ENCODE measurements at regions not wholly inside any gene's neighbourhood (a gene's known extent, or its start where the extent isn't known, plus 50 kb on each side); places are given as distances from the start of the nearest gene placed in this dataset.
"Not testable (repeated sequence)": the region's sequence is repeated elsewhere in the genome, so short reads cannot be mapped to it uniquely, and the experiment has no call there.

GRCh38 chr2:15816674-15817406, 123.5 kb upstream of the MYCN start:
- Histone ChIP-seq H3K9me3 (ENCODE audit: insufficient read depth, low read depth, low read length) (no peaks in the 10 kb centered on the region), H3K4me3 (ENCODE audit: low read length) (no peak overlapping the region), H3K9ac (ENCODE audit: low read depth, low read length) (no peak overlapping the region), H3K27ac (ENCODE audit: low read depth, low read length) (no peak overlapping the region), H3K27me3 (ENCODE audit: insufficient read depth, low read length) (no peaks in the 10 kb centered on the region), H3K4me1 (ENCODE audit: insufficient read depth, low read length) (peaks cover 4% of the 10 kb centered on the region), H3K36me3 (ENCODE audit: insufficient read depth, low read length) (no peaks in the 10 kb centered on the region)
- 82% methylated on average over 9 of the region's 9 CpGs for WGBS

- H3K27ac ChIP-seq (ENCODE audit: low read depth, low read length) = no peak overlapping the region
- 89% methylated on average over 6 of the region's 6 CpGs for WGBS
- H3K9ac ChIP-seq (ENCODE audit: low read depth, low read length) = no peak overlapping the region
- no peaks in the 10 kb centered on the region for H3K27me3 ChIP-seq (ENCODE audit: insufficient read depth, low read length)
- H3K4me3 ChIP-seq (ENCODE audit: low read length) = no peak overlapping the region
- H3K4me1 ChIP-seq (ENCODE audit: insufficient read depth, low read length) = no peaks in the 10 kb centered on the region; the same call in 1 of the 2 replicates
- H3K9me3 ChIP-seq (ENCODE audit: insufficient read depth, low read depth, low read length) = no peaks in the 10 kb centered on the region
- no peaks in the 10 kb centered on the region for H3K36me3 ChIP-seq (ENCODE audit: insufficient read depth, low read length)
Observed at GRCh38 chr2:15817748-15818147, 122.6 kb upstream of the MYCN start.

GRCh38 chr2:15818318-15818753, 122.0 kb upstream of the MYCN start:
- Histone ChIP-seq H3K9me3 (ENCODE audit: insufficient read depth, low read depth, low read length) (no peaks in the 10 kb centered on the region), H3K4me1 (ENCODE audit: insufficient read depth, low read length) (no peaks in the 10 kb centered on the region; the same call in 1 of the 2 replicates), H3K27me3 (ENCODE audit: insufficient read depth, low read length) (no peaks in the 10 kb centered on the region), H3K4me3 (ENCODE audit: low read length) (no peak overlapping the region), H3K36me3 (ENCODE audit: insufficient read depth, low read length) (no peaks in the 10 kb centered on the region), H3K27ac (ENCODE audit: low read depth, low read length) (no peak overlapping the region), H3K9ac (ENCODE audit: low read depth, low read length) (no peak overlapping the region)
- WGBS = 90% methylated on average over 14 of the region's 14 CpGs

GRCh38 chr2:15818881-15819280, 121.5 kb upstream of the MYCN start:
- H3K4me1 ChIP-seq (ENCODE audit: insufficient read depth, low read length) = no peaks in the 10 kb centered on the region; the same call in 1 of the 2 replicates
- H3K9me3 ChIP-seq (ENCODE audit: insufficient read depth, low read depth, low read length) = no peaks in the 10 kb centered on the region
- H3K9ac ChIP-seq (ENCODE audit: low read depth, low read length) = no peak overlapping the region
- H3K4me3 ChIP-seq (ENCODE audit: low read length) = no peak overlapping the region
- WGBS = 98% methylated on average over 2 of the region's 2 CpGs
- no peaks in the 10 kb centered on the region for H3K36me3 ChIP-seq (ENCODE audit: insufficient read depth, low read length)
- no peaks in the 10 kb centered on the region for H3K27me3 ChIP-seq (ENCODE audit: insufficient read depth, low read length)
- no peak overlapping the region for H3K27ac ChIP-seq (ENCODE audit: low read depth, low read length)

GRCh38 chr2:15819562-15820256, 120.6 kb upstream of the MYCN start:
- Histone ChIP-seq H3K36me3 (ENCODE audit: insufficient read depth, low read length) (no peaks in the 10 kb centered on the region), H3K4me3 (ENCODE audit: low read length) (no peak overlapping the region), H3K4me1 (ENCODE audit: insufficient read depth, low read length) (no peaks in the 10 kb centered on the region; the same call in 1 of the 2 replicates), H3K9me3 (ENCODE audit: insufficient read depth, low read depth, low read length) (no peaks in the 10 kb centered on the region), H3K27ac (ENCODE audit: low read depth, low read length) (no peak overlapping the region), H3K9ac (ENCODE audit: low read depth, low read length) (no peak overlapping the region), H3K27me3 (ENCODE audit: insufficient read depth, low read length) (no peaks in the 10 kb centered on the region)
- whole genome bisulfite sequencing = 85% methylated on average over 10 of the region's 10 CpGs

GRCh38 chr2:15820257-15820566, 120.1 kb upstream of the MYCN start:
- WGBS = 89% methylated on average over 7 of the region's 7 CpGs
- Histone ChIP-seq H3K36me3 (ENCODE audit: insufficient read depth, low read length) (no peaks in the 10 kb centered on the region), H3K27me3 (ENCODE audit: insufficient read depth, low read length) (no peaks in the 10 kb centered on the region), H3K9me3 (ENCODE audit: insufficient read depth, low read depth, low read length) (no peaks in the 10 kb centered on the region), H3K27ac (ENCODE audit: low read depth, low read length) (no peak overlapping the region), H3K9ac (ENCODE audit: low read depth, low read length) (no peak overlapping the region), H3K4me3 (ENCODE audit: low read length) (no peak overlapping the region), H3K4me1 (ENCODE audit: insufficient read depth, low read length) (peaks cover 3% of the 10 kb centered on the region; the same call in 1 of the 2 replicates)

GRCh38 chr2:15820927-15821326, 119.4 kb upstream of the MYCN start:
- H3K9ac ChIP-seq (ENCODE audit: low read depth, low read length) = no peak overlapping the region
- H3K27ac ChIP-seq (ENCODE audit: low read depth, low read length) = no peak overlapping the region
- no peaks in the 10 kb centered on the region for H3K36me3 ChIP-seq (ENCODE audit: insufficient read depth, low read length)
- no peaks in the 10 kb centered on the region for H3K9me3 ChIP-seq (ENCODE audit: insufficient read depth, low read depth, low read length)
- peaks cover 10% of the 10 kb centered on the region; the same call in 1 of the 2 replicates for H3K4me1 ChIP-seq (ENCODE audit: insufficient read depth, low read length)
- WGBS = 90% methylated on average over 2 of the region's 2 CpGs
- H3K27me3 ChIP-seq (ENCODE audit: insufficient read depth, low read length) = no peaks in the 10 kb centered on the region
- H3K4me3 ChIP-seq (ENCODE audit: low read length) = no peak overlapping the region

- Histone ChIP-seq H3K4me1 (ENCODE audit: insufficient read depth, low read length) (peaks cover 13% of the 10 kb centered on the region; the same call in 1 of the 2 replicates), H3K9ac (ENCODE audit: low read depth, low read length) (no peak overlapping the region), H3K36me3 (ENCODE audit: insufficient read depth, low read length) (no peaks in the 10 kb centered on the region), H3K9me3 (ENCODE audit: insufficient read depth, low read depth, low read length) (no peaks in the 10 kb centered on the region), H3K4me3 (ENCODE audit: low read length) (no peak overlapping the region), H3K27ac (ENCODE audit: low read depth, low read length) (no peak overlapping the region), H3K27me3 (ENCODE audit: insufficient read depth, low read length) (no peaks in the 10 kb centered on the region)
- 95% methylated on average over 9 of the region's 9 CpGs for WGBS
Observed at GRCh38 chr2:15822151-15823044, 118.0 kb upstream of the MYCN start.

GRCh38 chr2:15823459-15824396, 116.6 kb upstream of the MYCN start:
- 97% methylated on average over 8 of the region's 10 CpGs for WGBS
- Histone ChIP-seq H3K4me3 (ENCODE audit: low read length) (no peak overlapping the region), H3K36me3 (ENCODE audit: insufficient read depth, low read length) (no peaks in the 10 kb centered on the region), H3K4me1 (ENCODE audit: insufficient read depth, low read length) (peaks cover 13% of the 10 kb centered on the region; the same call in 1 of the 2 replicates), H3K9ac (ENCODE audit: low read depth, low read length) (no peak overlapping the region), H3K27ac (ENCODE audit: low read depth, low read length) (no peak overlapping the region), H3K27me3 (ENCODE audit: insufficient read depth, low read length) (no peaks in the 10 kb centered on the region), H3K9me3 (ENCODE audit: insufficient read depth, low read depth, low read length) (no peaks in the 10 kb centered on the region)

- WGBS = 81% methylated on average over 7 of the region's 7 CpGs
Observed at GRCh38 chr2:15824467-15824866, 115.9 kb upstream of the MYCN start.

More at GRCh38 chr2:15824467-15824866, 115.9 kb upstream of the MYCN start:
- H3K9ac ChIP-seq (ENCODE audit: low read depth, low read length); H3K36me3 ChIP-seq (ENCODE audit: insufficient read depth, low read length); H3K9me3 ChIP-seq (ENCODE audit: insufficient read depth, low read depth, low read length); H3K4me3 ChIP-seq (ENCODE audit: low read length); H3K27me3 ChIP-seq (ENCODE audit: insufficient read depth, low read length); H3K27ac ChIP-seq (ENCODE audit: low read depth, low read length): not testable (repeated sequence)
- peaks cover 13% of the 10 kb centered on the region; the same call in 1 of the 2 replicates for H3K4me1 ChIP-seq (ENCODE audit: insufficient read depth, low read length)

Data from HUES64 (cell line).